ENCODE measurements at regions not wholly inside any gene's neighbourhood (a gene's known extent, or its start where the extent isn't known, plus 50 kb on each side); places are given as distances from the start of the nearest gene placed in this dataset.

- TF ChIP-seq CTCF (IDR thresholded peaks at IDR 0.05) = no peak
- no peak for TF ChIP-seq POLR2A (IDR thresholded peaks at IDR 0.05)
Measured at GRCh38 chr2:225156853-225157451, 114.7 kb upstream of the DOCK10 start.
